GM12878 (cell line): ENCODE measurements at regions not wholly inside any gene's neighbourhood (a gene's known extent, or its start where the extent isn't known, plus 50 kb on each side); places are given as distances from the start of the nearest gene placed in this dataset.

Source experiments
- ATF3 ChIP-seq: IDR thresholded peaks from 2 replicates; pipeline ENCODE4 v1.6.1; 2011; ENCODE audit warnings: low read depth, mild to moderate bottlenecking, low read length, moderate library complexity, borderline replicate concordance; ENCODE audit errors: extremely low read depth
- CREM ChIP-seq: IDR thresholded peaks from 2 replicates; pipeline ENCODE4 v1.6.1; 2014; ENCODE audit warnings: antibody characterized with exemption, low read depth
- HDAC2 ChIP-seq: fragments of 200-600 bp; sonication (generic); IDR thresholded peaks from 2 replicates; pipeline ENCODE4 v1.6.1; 2017
- HDGF ChIP-seq: fragments of 450-650 bp; IDR thresholded peaks from 2 replicates; pipeline ENCODE4 v1.6.1; 2016; ENCODE audit warnings: antibody characterized with exemption
- IRF4 ChIP-seq: IDR thresholded peaks from 2 replicates; pipeline ENCODE4 v1.6.1; 2011; ENCODE audit warnings: low read depth, low read length
- LARP7 ChIP-seq: fragments of 450-650 bp; IDR thresholded peaks from 2 replicates; pipeline ENCODE4 v1.6.1; 2017; ENCODE audit warnings: mild to moderate bottlenecking
- NFIC ChIP-seq: IDR thresholded peaks from 2 replicates; pipeline ENCODE4 v1.6.1; 2012; ENCODE audit warnings: low read depth, mild to moderate bottlenecking, inconsistent platforms, low read length, moderate library complexity
- NFYA ChIP-seq: IDR thresholded peaks from 2 replicates; pipeline ENCODE4 v1.6.1; 2011; ENCODE audit warnings: low read depth, mild to moderate bottlenecking, low read length, improper control_type of control experiment, borderline replicate concordance
- PKNOX1 ChIP-seq: fragments of 450-650 bp; IDR thresholded peaks from 2 replicates; pipeline ENCODE4 v1.6.1; 2016; ENCODE audit warnings: mild to moderate bottlenecking
- REST ChIP-seq: IDR thresholded peaks from 2 replicates; pipeline ENCODE4 v1.6.1; 2012; ENCODE audit warnings: mild to moderate bottlenecking, low read depth, low read length
- SMAD5 ChIP-seq: IDR thresholded peaks from 2 replicates; pipeline ENCODE4 v1.6.1; 2016; ENCODE audit warnings: antibody characterized with exemption, low read depth
- SREBF1 ChIP-seq: IDR thresholded peaks from 2 replicates; pipeline ENCODE4 v1.6.1; 2012; ENCODE audit warnings: mild to moderate bottlenecking, low read length

GRCh38 chr17:77581480-77581879 is 377.0 kb upstream of the TNRC6C start (continued):
- no peak for TF ChIP-seq NFIC
- TF ChIP-seq IRF4: no peak
- no peak for TF ChIP-seq SMAD5
- TF ChIP-seq ATF3: no peak
- TF ChIP-seq CREM: no peak
- TF ChIP-seq HDGF: no peak
- TF ChIP-seq LARP7: no peak
- no peak for TF ChIP-seq HDAC2
- TF ChIP-seq REST: no peak
- TF ChIP-seq PKNOX1: no peak
- no peak for TF ChIP-seq SREBF1
- no peak for TF ChIP-seq NFYA
- TF ChIP-seq, all 136 proteins: peak for 0
